K562 (cell line): ENCODE measurements at regions not wholly inside any gene's neighbourhood (a gene's known extent, or its start where the extent isn't known, plus 50 kb on each side); places are given as distances from the start of the nearest gene placed in this dataset.

ENCODE experiments used
- BRF2 ChIP-seq: IDR thresholded peaks from 3 replicates; pipeline ENCODE4 v1.6.1; 2011; ENCODE audit warnings: borderline replicate concordance, mild to moderate bottlenecking; ENCODE audit not compliant: insufficient read length, insufficient read depth
- CCNT2 ChIP-seq: IDR thresholded peaks from 2 replicates; pipeline ENCODE4 v1.6.1; 2011; ENCODE audit warnings: borderline replicate concordance, low read depth, mild to moderate bottlenecking, moderate library complexity, mixed read lengths, low read length; ENCODE audit not compliant: insufficient read length; ENCODE audit errors: extremely low read depth
- FOXA3 ChIP-seq, 2 experiments: fragments of 450-650 bp in 1 of 2; sonication (generic) in 1 of 2; formaldehyde crosslinking; IDR thresholded peaks in 1 of 2; conservative IDR thresholded peaks in 1 of 2; 2 replicates each; pipeline versions ENCODE4 v1.4.0 to v1.8.0; 2020 to 2022; ENCODE audit warnings: mild to moderate bottlenecking in 2 of 2, missing genetic modification reagents in 1 of 2
- FOXK2 ChIP-seq, 2 experiments: fragments of 450-650 bp; IDR thresholded peaks in 1 of 2; conservative IDR thresholded peaks in 1 of 2; 2 replicates each; pipeline ENCODE4 v1.6.1; 2016; ENCODE audit warnings: low read depth in 2 of 2, mild to moderate bottlenecking in 1 of 2
- JUN ChIP-seq, 2 experiments: sonication (generic) in 1 of 2; formaldehyde crosslinking in 1 of 2; IDR thresholded peaks; 2 replicates each; pipeline versions ENCODE4 v1.6.1 to v1.8.0; 2012 to 2022; ENCODE audit warnings: borderline replicate concordance in 2 of 2, mild to moderate bottlenecking in 2 of 2, improper control_type of control experiment in 1 of 2, low read depth in 1 of 2, low read length in 1 of 2, missing genetic modification reagents in 1 of 2
- JUND ChIP-seq, 2 experiments: IDR thresholded peaks; 2 replicates in 1 of 2; 3 replicates in 1 of 2; pipeline ENCODE4 v1.6.1; 2011; ENCODE audit warnings: borderline replicate concordance in 2 of 2, low read depth in 2 of 2, low read length in 2 of 2, improper control_type of control experiment in 1 of 2, missing biosample characterization in 1 of 2, missing genetic modification characterization in 1 of 2, missing genetic modification reagents in 1 of 2
- SP2 ChIP-seq: IDR thresholded peaks from 2 replicates; pipeline ENCODE4 v1.6.1; 2011; ENCODE audit warnings: mild to moderate bottlenecking, low read depth, low read length, moderate library complexity; ENCODE audit not compliant: poor library complexity, severe bottlenecking; ENCODE audit errors: extremely low read depth
- TEAD4 ChIP-seq, 2 experiments: sonication (generic) in 1 of 2; formaldehyde crosslinking in 1 of 2; IDR thresholded peaks; 2 replicates each; pipeline versions ENCODE4 v1.6.1 to v1.8.0; 2012 to 2022; ENCODE audit warnings: borderline replicate concordance in 1 of 2, inconsistent platforms in 1 of 2, low read length in 1 of 2, mild to moderate bottlenecking in 1 of 2, missing genetic modification reagents in 1 of 2
- XRCC4 ChIP-seq: IDR thresholded peaks from one replicate; pipeline ENCODE4 v1.6.1; 2011; ENCODE audit not compliant: insufficient read depth, insufficient read length; ENCODE audit errors: extremely low read depth
- ZBTB11 ChIP-seq, 3 experiments: fragments of 200-800 bp in 1 of 3; fragments of 250-450 bp in 1 of 3; fragments of 450-650 bp in 1 of 3; sonication (Bioruptor Pico) in 1 of 3; sonication (Bioruptor generic) in 1 of 3; formaldehyde crosslinking in 1 of 3; IDR thresholded peaks; 2 replicates each; pipeline versions ENCODE4 v1.6.1 to v1.8.0; 2016 to 2022; ENCODE audit warnings: mild to moderate bottlenecking in 2 of 3, missing genetic modification characterization in 2 of 3, missing compliant biosample characterization in 1 of 3, moderate library complexity in 1 of 3
- ZBTB2 ChIP-seq: fragments of 450-650 bp; IDR thresholded peaks from 2 replicates; pipeline ENCODE4 v1.6.1; 2016; ENCODE audit warnings: antibody characterized with exemption
- ZEB2 ChIP-seq: fragments of 450-650 bp; IDR thresholded peaks from 2 replicates; pipeline ENCODE4 v1.6.1; 2016
- ZFP36 ChIP-seq: fragments of 150-350 bp; IDR thresholded peaks from 2 replicates; pipeline ENCODE4 v1.6.1; 2018; ENCODE audit warnings: low read length, low read depth; ENCODE audit not compliant: partially characterized antibody
- ZNF175 ChIP-seq: fragments of 200-800 bp; sonication (Bioruptor generic); IDR thresholded peaks from 2 replicates; pipeline ENCODE4 v1.6.1; 2016; ENCODE audit warnings: low read depth, mild to moderate bottlenecking, missing genetic modification characterization, missing compliant biosample characterization
- ZNF212 ChIP-seq: fragments of 450-650 bp; formaldehyde crosslinking; IDR thresholded peaks from 2 replicates; pipeline ENCODE4 v1.4.0; 2020; ENCODE audit warnings: mild to moderate bottlenecking
- ZNF280B ChIP-seq: fragments of 250-450 bp; sonication (Bioruptor Pico); IDR thresholded peaks from 2 replicates; pipeline ENCODE4 v1.5.1; 2021; ENCODE audit warnings: mild to moderate bottlenecking
- ZNF668 ChIP-seq: fragments of 250-450 bp; sonication (Bioruptor Pico); IDR thresholded peaks from 2 replicates; pipeline ENCODE4 v1.8.0; 2022; ENCODE audit warnings: mild to moderate bottlenecking, inconsistent platforms

GRCh38 chr2:158047156-158047611, 54.5 kb upstream of the UPP2 start (continued):
- TF ChIP-seq JUN (IDR thresholded peaks at IDR 0.05; ENCODE audit: borderline replicate concordance, low read depth, low read length) = no peak
- no peak for TF ChIP-seq JUN (CRISPR knock-in tag; IDR thresholded peaks at IDR 0.05; ENCODE audit: borderline replicate concordance)
- no peak for TF ChIP-seq SP2
- no peak for TF ChIP-seq ZNF212
- TF ChIP-seq TEAD4 (IDR thresholded peaks at IDR 0.05; ENCODE audit: low read length) = peak; percentile 83
- no peak for TF ChIP-seq TEAD4 (CRISPR knock-in tag; IDR thresholded peaks at IDR 0.05; ENCODE audit: borderline replicate concordance)
- peak in 1 of 3 experiments; percentile 71; a peak in 2 of 6 replicates for TF ChIP-seq ZBTB11 (CRISPR knock-in tag; IDR thresholded peaks at IDR 0.05)
- TF ChIP-seq FOXA3 (CRISPR knock-in tag; conservative IDR thresholded peaks at IDR 0.05 in 1 of 2, IDR thresholded peaks at IDR 0.05 in 1 of 2) = no peak
- TF ChIP-seq ZBTB2 = 0 out of 2 replicates have a peak, but pooled peaks have one; percentile 39
- no peak for TF ChIP-seq XRCC4
- 0 out of 2 replicates have a peak, but pooled peaks have one; percentile 51 for TF ChIP-seq ZNF668 (CRISPR knock-in tag)
- no peak for TF ChIP-seq ZNF280B
- no peak for TF ChIP-seq JUND (IDR thresholded peaks at IDR 0.05; ENCODE audit: borderline replicate concordance, low read depth, low read length)
- TF ChIP-seq JUND (tag; IDR thresholded peaks at IDR 0.05; ENCODE audit: borderline replicate concordance, low read depth, low read length) = peak; percentile 44; the same call in 2 of the 3 replicates
- peak; percentile 79 for TF ChIP-seq CCNT2
- peak in 1 of 2 experiments; percentile 31; a peak in 1 of 4 replicates for TF ChIP-seq FOXK2 (conservative IDR thresholded peaks at IDR 0.05 in 1 of 2, IDR thresholded peaks at IDR 0.05 in 1 of 2; ENCODE audit: low read depth in 2 of 2)
- TF ChIP-seq ZEB2 = no peak
- TF ChIP-seq ZFP36 = no peak
- TF ChIP-seq BRF2 = no peak
- TF ChIP-seq ZNF175 (CRISPR knock-in tag) = no peak
